GM12878 (cell line): ENCODE measurements at regions not wholly inside any gene's neighbourhood (a gene's known extent, or its start where the extent isn't known, plus 50 kb on each side); places are given as distances from the start of the nearest gene placed in this dataset.

ENCODE experiments used
- ATAC-seq: fragments of 200-7000 bp; cut with Tn5 transposase; 3 replicates; pipeline ENCODE4 v1.9.1; 2020; ENCODE audit warnings: mild to moderate bottlenecking, moderate library complexity
- BruUV-seq: library from RNA; stranded (reverse); fragments of 400-500 nt; replicated peaks from 2 replicates; lab custom pipeline; 2021; lab: Mats Ljungman, UMichigan
- CTCF ChIA-PET: fragments of 300-600 bp; sonication (Branson Sonifier 250); formaldehyde crosslinking; extraction: SDS; loops from one replicate; lab custom pipeline; 2021; ENCODE audit warnings: inconsistent platforms; lab: Yijun Ruan, JAX
- POLR2A ChIA-PET: fragments of 350-600 bp; formaldehyde crosslinking; extraction: SDS; loops from one replicate; lab custom pipeline; 2021; ENCODE audit warnings: inconsistent platforms; lab: Charles Lee
- RAD21 ChIA-PET: fragments of 300-600 bp; sonication (Branson Sonifier 250); formaldehyde crosslinking; loops from one replicate; lab custom pipeline; 2023; ENCODE audit warnings: antibody characterized with exemption; ENCODE audit not compliant: unreplicated experiment; lab: Charles Lee
- SMC1A ChIA-PET: fragments of 300-600 bp; sonication (Branson Sonifier 250); formaldehyde crosslinking; loops from one replicate; lab custom pipeline; 2023; ENCODE audit not compliant: unreplicated experiment, uncharacterized antibody; lab: Charles Lee
- DNase-seq: peaks from one replicate; pipeline ENCODE4 v3.0.0-alpha.2; 2011; ENCODE audit warnings: low read depth, low spot score
- FAIRE-seq: peaks from 3 replicates; lab custom pipeline; 2011; peaks lifted over from hg19 to GRCh38; lab: Jason Lieb, UNC
- H2AFZ ChIP-seq: 2 replicates; pipeline ENCODE4 v1.6.0; 2011; ENCODE audit warnings: low read depth, low read length, control low read depth; ENCODE audit not compliant: control insufficient read depth
- H3K27ac ChIP-seq: 2 replicates; pipeline ENCODE4 v1.5.1; 2011; ENCODE audit warnings: control low read depth; ENCODE audit not compliant: control insufficient read depth, insufficient read depth
- H3K27me3 ChIP-seq, 2 experiments: replicated peaks in 1 of 2; 2 replicates each; pipeline versions ENCODE4 v1.6.0 to v1.6.1; 2011; ENCODE audit warnings: low read length in 1 of 2; ENCODE audit not compliant: control insufficient read depth in 2 of 2, insufficient read depth in 2 of 2
- H3K36me3 ChIP-seq, 2 experiments: 2 replicates each; pipeline ENCODE4 v1.5.1; 2011; ENCODE audit warnings: low read length in 1 of 2; ENCODE audit not compliant: control insufficient read depth in 2 of 2, insufficient read depth in 2 of 2
- H3K4me1 ChIP-seq: 2 replicates; pipeline ENCODE4 v1.6.1; 2011; ENCODE audit warnings: mild to moderate bottlenecking, low read length, moderate library complexity, mixed read lengths; ENCODE audit not compliant: control insufficient read depth, insufficient read depth
- H3K4me2 ChIP-seq: 2 replicates; pipeline ENCODE4 v1.6.0; 2011; ENCODE audit warnings: control low read depth; ENCODE audit not compliant: control insufficient read depth, insufficient read depth
- H3K4me3 ChIP-seq: fragments of 200-600 bp; sonication (generic); 2 replicates; pipeline ENCODE4 v1.5.1; 2016
- H3K79me2 ChIP-seq: 2 replicates; pipeline ENCODE4 v1.6.0; 2011; ENCODE audit warnings: low read length; ENCODE audit not compliant: control insufficient read depth, insufficient read depth
- H3K9ac ChIP-seq: 2 replicates; pipeline ENCODE4 v1.8.0; 2011; ENCODE audit warnings: low read length, control low read depth, mixed read lengths; ENCODE audit not compliant: control insufficient read depth, insufficient read depth
- H3K9me3 ChIP-seq: replicated peaks from 3 replicates; pipeline ENCODE4 v1.5.1; 2011; ENCODE audit warnings: mild to moderate bottlenecking, low read length; ENCODE audit not compliant: control insufficient read depth, insufficient read depth
- H4K20me1 ChIP-seq: 2 replicates; pipeline ENCODE4 v1.6.0; 2011; ENCODE audit not compliant: control insufficient read depth, insufficient read depth
- BHLHE40 ChIP-seq, 2 experiments: fragments of 450-650 bp in 1 of 2; IDR thresholded peaks; 2 replicates each; pipeline ENCODE4 v1.6.1; 2011 to 2017; ENCODE audit warnings: low read depth in 2 of 2, borderline replicate concordance in 1 of 2, improper control_type of control experiment in 1 of 2, low read length in 1 of 2, mild to moderate bottlenecking in 1 of 2
- CBX5 ChIP-seq: sonication (generic); IDR thresholded peaks from 2 replicates; pipeline ENCODE4 v1.6.1; 2016; ENCODE audit warnings: low read depth, moderate library complexity, mild to moderate bottlenecking, inconsistent platforms
- ETV6 ChIP-seq, 2 experiments: fragments of 450-650 bp in 1 of 2; IDR thresholded peaks in 1 of 2; conservative IDR thresholded peaks in 1 of 2; 2 replicates each; pipeline ENCODE4 v1.6.1; 2014; ENCODE audit warnings: antibody characterized with exemption in 1 of 2, borderline replicate concordance in 1 of 2, low read depth in 1 of 2, mild to moderate bottlenecking in 1 of 2, moderate library complexity in 1 of 2
- HDAC6 ChIP-seq: fragments of 200-600 bp; sonication (generic); IDR thresholded peaks from one replicate; pipeline ENCODE4 v1.8.0; 2017; ENCODE audit warnings: antibody characterized with exemption; ENCODE audit not compliant: unreplicated experiment
- JUNB ChIP-seq: IDR thresholded peaks from 2 replicates; pipeline ENCODE4 v1.6.1; 2016; ENCODE audit warnings: antibody characterized with exemption, mild to moderate bottlenecking
- PRDM15 ChIP-seq: fragments of 450-650 bp; formaldehyde crosslinking; IDR thresholded peaks from 2 replicates; pipeline ENCODE4 v1.4.0; 2020; ENCODE audit warnings: mild to moderate bottlenecking, moderate library complexity
- RAD51 ChIP-seq: fragments of 450-650 bp; IDR thresholded peaks from 2 replicates; pipeline ENCODE4 v1.6.1; 2016; ENCODE audit warnings: moderate library complexity, mild to moderate bottlenecking, inconsistent platforms
- SMC3 ChIP-seq: IDR thresholded peaks from 2 replicates; pipeline ENCODE4 v1.6.1; 2011; ENCODE audit warnings: low read length, improper control_type of control experiment, borderline replicate concordance
- SREBF2 ChIP-seq: IDR thresholded peaks from 2 replicates; pipeline ENCODE4 v1.6.1; 2012; ENCODE audit warnings: mild to moderate bottlenecking, low read length
- YY1 ChIP-seq: IDR thresholded peaks from 2 replicates; pipeline ENCODE4 v1.6.1; 2011; ENCODE audit warnings: low read depth, mild to moderate bottlenecking, low read length
- ZNF592 ChIP-seq: fragments of 450-650 bp; IDR thresholded peaks from 2 replicates; pipeline ENCODE4 v1.6.1; 2017; ENCODE audit warnings: mild to moderate bottlenecking, moderate library complexity
- WGBS: methylation state at CpG from one replicate; pipeline ENCODE4 v1.1.6; 2016; ENCODE audit warnings: low lambda C conversion rate; ENCODE audit not compliant: insufficient replicate concordance, insufficient coverage; ENCODE audit errors: missing lambda C conversion rate; 5-methylcytosine and 5-hydroxymethylcytosine counted together
- in situ Hi-C: fragments of 300-500 bp; cut with MboI; formaldehyde crosslinking; loops from 9 replicates; pipeline ENCODE4 v1.14.3; 2018; ENCODE audit warnings: mixed read lengths
- intact Hi-C: fragments of 100-400 bp; cut with micrococcal nuclease; formaldehyde crosslinking; loops from one replicate; pipeline ENCODE4 v1.14.2; 2022; ENCODE audit not compliant: unreplicated experiment
- TF ChIP-seq, protein P1 (sequence below): fragments of 450-650 bp; IDR thresholded peaks from 2 replicates; pipeline ENCODE4 v1.6.1; 2017; ENCODE audit warnings: antibody characterized with exemption, mild to moderate bottlenecking, moderate library complexity

DNA sequence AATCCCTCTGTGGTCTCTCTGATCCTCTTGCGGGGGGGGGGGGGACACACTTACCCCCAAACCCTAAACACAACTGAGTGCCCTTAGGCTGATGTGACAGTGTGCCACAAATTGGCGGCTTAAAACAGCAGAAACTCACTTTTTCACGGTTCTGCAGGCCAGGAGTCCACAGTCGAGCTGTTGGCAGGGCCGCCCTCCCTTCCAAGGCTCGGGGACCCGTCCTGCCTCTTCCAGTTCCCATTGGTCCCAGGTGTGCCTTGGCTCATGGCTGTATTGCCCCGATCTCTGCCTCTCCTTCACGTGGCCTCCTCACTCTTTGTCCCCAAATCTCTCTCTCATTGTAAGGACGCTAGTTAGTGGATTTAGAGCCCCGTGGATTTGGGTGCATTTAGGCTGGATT lies 199.9 kb upstream of the CIBAR2 start:
- BruUV-seq = no TSS peak
- RAD21 ChIA-PET = no interaction called here

More for the DNA sequence above, 199.9 kb upstream of the CIBAR2 start:
- Histone ChIP-seq H3K4me2 (no peak overlapping the region), H3K36me3 (no peaks in the 10 kb centered on the region), H3K9me3 (no peaks in the 10 kb centered on the region), H3K27ac (no peak overlapping the region)
- intact Hi-C loops = no loop called here
- in situ Hi-C loops = no loop called here
- TF ChIP-seq ETV6 (conservative IDR thresholded peaks at IDR 0.05 in 1 of 2, IDR thresholded peaks at IDR 0.05 in 1 of 2; ENCODE audit: borderline replicate concordance in 1 of 2, low read depth in 1 of 2) = no peak
- TF ChIP-seq CBX5 = no peak
- TF ChIP-seq JUNB = no peak
- TF ChIP-seq HDAC6 = no peak
- TF ChIP-seq YY1 = no peak
- no peak for TF ChIP-seq BHLHE40 (IDR thresholded peaks at IDR 0.05; ENCODE audit: borderline replicate concordance in 1 of 2, low read depth in 2 of 2, low read length in 1 of 2)
- TF ChIP-seq, protein P1, sequence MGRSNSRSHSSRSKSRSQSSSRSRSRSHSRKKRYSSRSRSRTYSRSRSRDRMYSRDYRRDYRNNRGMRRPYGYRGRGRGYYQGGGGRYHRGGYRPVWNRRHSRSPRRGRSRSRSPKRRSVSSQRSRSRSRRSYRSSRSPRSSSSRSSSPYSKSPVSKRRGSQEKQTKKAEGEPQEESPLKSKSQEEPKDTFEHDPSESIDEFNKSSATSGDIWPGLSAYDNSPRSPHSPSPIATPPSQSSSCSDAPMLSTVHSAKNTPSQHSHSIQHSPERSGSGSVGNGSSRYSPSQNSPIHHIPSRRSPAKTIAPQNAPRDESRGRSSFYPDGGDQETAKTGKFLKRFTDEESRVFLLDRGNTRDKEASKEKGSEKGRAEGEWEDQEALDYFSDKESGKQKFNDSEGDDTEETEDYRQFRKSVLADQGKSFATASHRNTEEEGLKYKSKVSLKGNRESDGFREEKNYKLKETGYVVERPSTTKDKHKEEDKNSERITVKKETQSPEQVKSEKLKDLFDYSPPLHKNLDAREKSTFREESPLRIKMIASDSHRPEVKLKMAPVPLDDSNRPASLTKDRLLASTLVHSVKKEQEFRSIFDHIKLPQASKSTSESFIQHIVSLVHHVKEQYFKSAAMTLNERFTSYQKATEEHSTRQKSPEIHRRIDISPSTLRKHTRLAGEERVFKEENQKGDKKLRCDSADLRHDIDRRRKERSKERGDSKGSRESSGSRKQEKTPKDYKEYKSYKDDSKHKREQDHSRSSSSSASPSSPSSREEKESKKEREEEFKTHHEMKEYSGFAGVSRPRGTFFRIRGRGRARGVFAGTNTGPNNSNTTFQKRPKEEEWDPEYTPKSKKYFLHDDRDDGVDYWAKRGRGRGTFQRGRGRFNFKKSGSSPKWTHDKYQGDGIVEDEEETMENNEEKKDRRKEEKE = no peak
- TF ChIP-seq PRDM15 (CRISPR knock-in tag) = no peak
- TF ChIP-seq SREBF2 = no peak
- no peak for TF ChIP-seq RAD51
- TF ChIP-seq SMC3 = no peak
- no peak for TF ChIP-seq ZNF592
- TF ChIP-seq, all 136 proteins: peak for 0
- H2AFZ ChIP-seq = no peak overlapping the region
- ATAC-seq = no peak
- POLR2A ChIA-PET = no interaction called here
- FAIRE-seq = no peak
- SMC1A ChIA-PET = no interaction called here
- no peaks in the 10 kb centered on the region for H3K79me2 ChIP-seq
- peaks cover 0 to 2% of the 10 kb centered on the region in 2 experiments; a peak in 1 of 4 replicates for H3K27me3 ChIP-seq
- H4K20me1 ChIP-seq = no peaks in the 10 kb centered on the region
- H3K4me1 ChIP-seq = peaks cover 15% of the 10 kb centered on the region
- no peak overlapping the region for H3K9ac ChIP-seq
- DNase-seq = no peak
- H3K4me3 ChIP-seq = no peak overlapping the region
- CTCF ChIA-PET = no interaction called here
- 30% methylated on average over 11 of the region's 11 CpGs for WGBS
